Upper lobe of right lung (tissue), 1 donor: ENCODE measurements at regions not wholly inside any gene's neighbourhood (a gene's known extent, or its start where the extent isn't known, plus 50 kb on each side); places are given as distances from the start of the nearest gene placed in this dataset.
"Not testable (repeated sequence)": the region's sequence is repeated elsewhere in the genome, so short reads cannot be mapped to it uniquely, and the experiment has no call there.

Experiments used
- ATAC-seq: fragments of 200-7000 bp; cut with Tn5 transposase; one replicate; pipeline ENCODE4 v1.9.1; 2020; ENCODE audit warnings: mild to moderate bottlenecking, moderate library complexity
- DNase-seq: peaks from one replicate; pipeline ENCODE4 v3.0.0-alpha.2; 2020
- H3K27ac ChIP-seq: fragments of 200-600 bp; one replicate; pipeline ENCODE4 v1.8.0; 2022
- H3K27me3 ChIP-seq: fragments of 200-600 bp; one replicate; pipeline ENCODE4 v1.8.0; 2022; ENCODE audit warnings: mild to moderate bottlenecking
- H3K36me3 ChIP-seq: fragments of 200-600 bp; one replicate; pipeline ENCODE4 v1.8.0; 2022
- H3K4me1 ChIP-seq: fragments of 200-600 bp; one replicate; pipeline ENCODE4 v1.8.0; 2022
- H3K4me3 ChIP-seq: fragments of 200-600 bp; one replicate; pipeline ENCODE4 v1.8.0; 2022; ENCODE audit warnings: mild to moderate bottlenecking
- H3K9me3 ChIP-seq: fragments of 200-600 bp; one replicate; pipeline ENCODE4 v1.8.0; 2022
- CTCF ChIP-seq: fragments of 200-600 bp; IDR thresholded peaks from one replicate; pipeline ENCODE4 v1.8.0; 2022; ENCODE audit warnings: antibody characterized with exemption
- intact Hi-C: fragments of 100-400 bp; cut with DNase I; formaldehyde crosslinking; loops from one replicate; pipeline ENCODE4 v1.11.0; 2022
- donor health status: DM: no; HTN: yes; CAD: no; lungs with severe emphysema.

DNA sequence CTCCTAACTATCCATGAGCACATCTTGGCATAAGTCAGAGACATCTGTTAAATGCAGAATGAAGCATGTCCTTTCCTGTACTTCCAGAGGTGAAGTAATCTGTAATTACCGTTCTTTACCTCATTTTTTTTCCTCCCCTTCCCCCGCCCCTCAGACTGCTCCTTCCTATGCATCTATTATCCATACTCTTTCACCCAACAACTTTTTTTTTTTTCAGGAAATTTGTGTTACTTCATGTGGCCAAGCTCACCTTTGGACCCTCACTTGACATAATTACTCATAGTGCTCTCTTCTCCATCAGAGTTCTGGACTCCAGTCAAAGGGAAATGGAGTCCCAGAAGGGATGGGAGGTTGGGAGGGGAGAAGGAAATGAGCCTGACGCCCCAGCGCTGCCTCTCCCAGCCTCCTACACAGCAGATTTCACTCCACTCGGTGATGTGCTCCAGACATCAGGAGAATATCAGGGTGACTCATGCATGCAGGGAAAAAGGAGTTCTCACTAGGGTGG, 568.8 kb downstream of the STIM2 start:
- H3K4me1 ChIP-seq: no peaks in the 10 kb centered on the region
- no peaks in the 10 kb centered on the region for H3K9me3 ChIP-seq
- no peaks in the 10 kb centered on the region for H3K36me3 ChIP-seq
- no peak for ATAC-seq
- DNase-seq: no peak
- H3K4me3 ChIP-seq: no peak overlapping the region
- no peak overlapping the region for H3K27ac ChIP-seq
- intact Hi-C loops: no loop called here
- no peaks in the 10 kb centered on the region for H3K27me3 ChIP-seq
- no peak for TF ChIP-seq CTCF

- Histone ChIP-seq H3K36me3 (no peaks in the 10 kb centered on the region), H3K9me3 (no peaks in the 10 kb centered on the region), H3K27me3 (no peaks in the 10 kb centered on the region), H3K4me1 (no peaks in the 10 kb centered on the region), H3K4me3 (no peak overlapping the region), H3K27ac (no peak overlapping the region)
- ATAC-seq: no peak
- intact Hi-C loops: no loop called here
- no peak for DNase-seq
- TF ChIP-seq CTCF: no peak
Observed at GRCh38 chr4:27442146-27442545, 581.5 kb downstream of the STIM2 start.

DNA sequence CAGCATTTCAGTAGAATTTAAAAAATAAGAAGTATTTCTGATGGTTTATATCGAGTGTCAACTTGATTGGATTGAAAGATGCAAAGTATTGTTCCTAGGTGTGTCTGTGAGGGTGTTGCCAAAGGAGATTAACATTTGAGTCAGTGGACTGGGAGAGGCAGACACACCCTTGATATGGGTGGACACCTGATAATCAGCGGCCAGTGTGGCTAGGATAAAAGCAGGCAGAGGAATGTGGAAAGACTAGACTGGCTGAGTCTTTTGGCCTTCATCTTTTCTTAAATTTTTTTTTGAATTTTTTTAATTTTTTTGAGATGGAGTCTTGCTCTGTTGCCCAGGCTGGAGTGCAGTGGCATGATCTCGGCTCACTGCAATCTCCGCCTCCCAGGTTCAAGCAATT, 582.0 kb downstream of the STIM2 start:
- intact Hi-C loops, H3K4me3 ChIP-seq, H3K27ac ChIP-seq, ATAC-seq, H3K36me3 ChIP-seq, H3K4me1 ChIP-seq, H3K9me3 ChIP-seq, H3K27me3 ChIP-seq, DNase-seq: not testable (repeated sequence)

- Histone ChIP-seq H3K27me3 (no peaks in the 10 kb centered on the region), H3K4me1 (no peaks in the 10 kb centered on the region), H3K27ac (no peak overlapping the region), H3K9me3 (no peaks in the 10 kb centered on the region), H3K4me3 (no peak overlapping the region), H3K36me3 (no peaks in the 10 kb centered on the region)
- intact Hi-C loops: no loop called here
- TF ChIP-seq CTCF: no peak
- no peak for ATAC-seq
- no peak for DNase-seq
Observed at GRCh38 chr4:27463816-27464215, 603.2 kb downstream of the STIM2 start.

GRCh38 chr4:27467351-27467750, 606.7 kb downstream of the STIM2 start:
- DNase-seq (no peak), ATAC-seq (no peak)
- intact Hi-C loops: no loop called here
- no peaks in the 10 kb centered on the region for H3K27me3 ChIP-seq
- H3K4me1 ChIP-seq: no peaks in the 10 kb centered on the region
- no peak overlapping the region for H3K27ac ChIP-seq
- H3K36me3 ChIP-seq: no peaks in the 10 kb centered on the region
- TF ChIP-seq CTCF: no peak
- no peaks in the 10 kb centered on the region for H3K9me3 ChIP-seq
- H3K4me3 ChIP-seq: no peak overlapping the region

DNA sequence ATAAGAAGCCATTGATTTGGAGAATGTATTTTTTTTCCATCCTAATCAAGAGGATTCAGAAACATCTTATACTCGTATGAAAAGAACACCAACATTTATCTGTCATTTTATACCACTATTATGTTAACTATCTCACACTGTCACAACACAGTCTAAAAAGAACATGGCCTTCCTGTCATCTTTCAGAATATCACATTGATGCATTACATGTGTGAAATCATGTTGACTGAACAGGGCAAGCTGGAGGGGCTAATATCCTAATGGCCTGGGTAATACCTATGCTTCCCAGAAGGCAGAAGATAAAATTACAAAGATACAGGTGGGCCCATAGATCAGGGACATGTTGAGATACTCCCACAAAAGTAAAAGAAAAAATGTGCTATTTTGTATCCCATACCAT, 611.7 kb downstream of the STIM2 start:
- Histone ChIP-seq H3K9me3 (no peaks in the 10 kb centered on the region), H3K27me3 (no peaks in the 10 kb centered on the region), H3K4me3 (no peak overlapping the region), H3K27ac (no peak overlapping the region), H3K36me3 (no peaks in the 10 kb centered on the region), H3K4me1 (no peaks in the 10 kb centered on the region)
- DNase-seq (no peak), ATAC-seq (no peak)
- intact Hi-C loops: no loop called here
- no peak for TF ChIP-seq CTCF
